HepG2 (cell line): ENCODE measurements at regions not wholly inside any gene's neighbourhood (a gene's known extent, or its start where the extent isn't known, plus 50 kb on each side); places are given as distances from the start of the nearest gene placed in this dataset.

Experiments used
- ATAC-seq: fragments of 200-7000 bp; cut with Tn5 transposase; 3 replicates; pipeline ENCODE4 v1.9.1; 2020; ENCODE audit warnings: mild to moderate bottlenecking, moderate library complexity
- BruUV-seq: library from RNA; stranded (reverse); fragments of 400-500 nt; replicated peaks from 2 replicates; lab custom pipeline; 2021; lab: Mats Ljungman, UMichigan
- CTCF ChIA-PET: fragments of 300-600 bp; formaldehyde crosslinking; extraction: SDS; loops from one replicate; lab custom pipeline; 2021; ENCODE audit warnings: low total read pairs, inconsistent platforms, low intra/inter-chr PET ratio; lab: Yijun Ruan, JAX
- POLR2A ChIA-PET: fragments of 350-600 bp; sonication (Branson Sonifier 250); formaldehyde crosslinking; loops from one replicate; lab custom pipeline; 2020; ENCODE audit warnings: antibody characterized with exemption, inconsistent platforms; lab: Yijun Ruan, JAX
- DNase-seq: peaks from one replicate; pipeline ENCODE4 v3.0.0-alpha.2; 2015; ENCODE audit warnings: low spot score
- FAIRE-seq: peaks from 3 replicates; lab custom pipeline; 2011; peaks lifted over from hg19 to GRCh38; lab: Jason Lieb, UNC
- H2AFZ ChIP-seq: one replicate; pipeline ENCODE4 v1.6.1; 2011; ENCODE audit warnings: low read length, inconsistent platforms
- H3K27ac ChIP-seq: fragments of 300-600 bp; 3 replicates; pipeline ENCODE4 v1.8.0; 2011; ENCODE audit warnings: mixed run types, mild to moderate bottlenecking, mixed read lengths, low read length, inconsistent platforms; ENCODE audit not compliant: insufficient read depth; ENCODE audit errors: extremely low read length
- H3K27me3 ChIP-seq, 2 experiments: fragments of 200-600 bp in 1 of 2; 2 replicates in 1 of 2; 3 replicates in 1 of 2; pipeline versions ENCODE4 v1.6.0 to v1.8.0; 2011; ENCODE audit warnings: low read length in 2 of 2, mild to moderate bottlenecking in 2 of 2, moderate library complexity in 2 of 2, inconsistent platforms in 1 of 2; ENCODE audit not compliant: insufficient read depth in 2 of 2, control insufficient read depth in 1 of 2
- H3K36me3 ChIP-seq, 2 experiments: fragments of 200-600 bp in 1 of 2; replicated peaks in 1 of 2; 2 replicates in 1 of 2; 3 replicates in 1 of 2; pipeline versions ENCODE4 v1.5.1 to v1.8.0; 2011; ENCODE audit warnings: low read length in 2 of 2, inconsistent platforms in 1 of 2; ENCODE audit not compliant: insufficient read depth in 2 of 2, control insufficient read depth in 1 of 2
- H3K4me1 ChIP-seq: 2 replicates; pipeline ENCODE4 v1.5.1; 2012; ENCODE audit warnings: low read length, inconsistent platforms; ENCODE audit not compliant: insufficient read depth
- H3K4me2 ChIP-seq: 2 replicates; pipeline ENCODE4 v1.6.0; 2011; ENCODE audit warnings: low read depth, low read length, inconsistent platforms
- H3K4me3 ChIP-seq, 3 experiments: fragments of 200-600 bp in 1 of 3; sonication (generic), shearing (Covaris generic) in 1 of 3; replicated peaks in 1 of 3; 2 replicates each; pipeline ENCODE4 v1.5.1; 2011 to 2016; ENCODE audit warnings: low read length in 3 of 3, inconsistent platforms in 2 of 3, low read depth in 2 of 3, mild to moderate bottlenecking in 2 of 3, control low read depth in 1 of 3, mixed read lengths in 1 of 3; ENCODE audit not compliant: insufficient read depth in 1 of 3
- H3K79me2 ChIP-seq: one replicate; pipeline ENCODE4 v1.6.1; 2011; ENCODE audit warnings: low read length, inconsistent platforms; ENCODE audit not compliant: insufficient read depth
- H3K9ac ChIP-seq: 2 replicates; pipeline ENCODE4 v1.6.0; 2011; ENCODE audit warnings: mild to moderate bottlenecking, low read depth, low read length, inconsistent platforms; ENCODE audit not compliant: insufficient read depth
- H3K9me3 ChIP-seq: 2 replicates; pipeline ENCODE4 v1.5.1; 2012; ENCODE audit warnings: mild to moderate bottlenecking, low read length
- H4K20me1 ChIP-seq: 2 replicates; pipeline ENCODE4 v1.6.0; 2011; ENCODE audit warnings: inconsistent platforms, mild to moderate bottlenecking, low read length, moderate library complexity; ENCODE audit not compliant: insufficient read depth
- DNMT3B ChIP-seq: conservative IDR thresholded peaks from 2 replicates; pipeline ENCODE4 v1.6.1; 2016; ENCODE audit warnings: missing biosample characterization, control low read depth
- EED ChIP-seq: sonication (generic); formaldehyde crosslinking; IDR thresholded peaks from 2 replicates; pipeline ENCODE4 v1.5.0; 2020; ENCODE audit warnings: mild to moderate bottlenecking, missing genetic modification reagents
- FOXA3 ChIP-seq: IDR thresholded peaks from 2 replicates; pipeline ENCODE4 v1.6.1; 2016; ENCODE audit warnings: missing genetic modification reagents, missing compliant biosample characterization
- NAIF1 ChIP-seq: sonication (generic); formaldehyde crosslinking; IDR thresholded peaks from 2 replicates; pipeline ENCODE4 v1.5.0; 2020; ENCODE audit warnings: mild to moderate bottlenecking, missing genetic modification reagents, borderline replicate concordance
- NPAS2 ChIP-seq: sonication (generic); formaldehyde crosslinking; IDR thresholded peaks from 2 replicates; pipeline ENCODE4 v1.8.0; 2022; ENCODE audit warnings: mild to moderate bottlenecking, missing genetic modification reagents, borderline replicate concordance
- SNAI1 ChIP-seq: sonication (generic); formaldehyde crosslinking; IDR thresholded peaks from 2 replicates; pipeline ENCODE4 v1.5.0; 2020; ENCODE audit warnings: mild to moderate bottlenecking, missing genetic modification reagents, borderline replicate concordance
- SSRP1 ChIP-seq: IDR thresholded peaks from 2 replicates; pipeline ENCODE4 v1.6.1; 2016; ENCODE audit warnings: control low read depth
- THAP11 ChIP-seq: IDR thresholded peaks from 2 replicates; pipeline ENCODE4 v1.6.1; 2016; ENCODE audit warnings: missing biosample characterization, missing genetic modification reagents
- ZFX ChIP-seq: sonication (generic); formaldehyde crosslinking; IDR thresholded peaks from 2 replicates; pipeline ENCODE4 v1.4.0; 2020; ENCODE audit warnings: mild to moderate bottlenecking, low read depth, missing genetic modification reagents, moderate library complexity
- ZNF549 ChIP-seq: sonication (generic); formaldehyde crosslinking; IDR thresholded peaks from 2 replicates; pipeline ENCODE4 v1.5.0; 2020; ENCODE audit warnings: missing genetic modification reagents
- ZNF850 ChIP-seq: sonication (generic); formaldehyde crosslinking; conservative IDR thresholded peaks from 2 replicates; pipeline ENCODE4 v1.9.0; 2021; ENCODE audit warnings: mild to moderate bottlenecking, missing genetic modification reagents
- WGBS: methylation state at CpG from one replicate; pipeline ENCODE4 v1.1.6; 2017; ENCODE audit warnings: low lambda C conversion rate; 5-methylcytosine and 5-hydroxymethylcytosine counted together
- in situ Hi-C: cut with HindIII; loops from 2 replicates; pipeline ENCODE4 v1.10.0; 2017; ENCODE audit warnings: low pct_unique_long_range_greater_than_20kb; ENCODE audit not compliant: extremely low pct_ligation_motif_present
- intact Hi-C: fragments of 100-400 bp; cut with micrococcal nuclease; formaldehyde crosslinking; loops from one replicate; pipeline ENCODE4 v1.10.0; 2022; ENCODE audit not compliant: unreplicated experiment
- TF ChIP-seq, protein P1 (sequence below): sonication (generic); formaldehyde crosslinking; IDR thresholded peaks from 2 replicates; pipeline ENCODE4 v1.4.0; 2020; ENCODE audit warnings: mild to moderate bottlenecking, missing genetic modification reagents
- TF ChIP-seq, protein P2 (sequence below): sonication (generic); formaldehyde crosslinking; IDR thresholded peaks from 2 replicates; pipeline ENCODE4 v1.4.0; 2020; ENCODE audit warnings: missing genetic modification reagents; ENCODE audit errors: not compliant biosample characterization

DNA sequence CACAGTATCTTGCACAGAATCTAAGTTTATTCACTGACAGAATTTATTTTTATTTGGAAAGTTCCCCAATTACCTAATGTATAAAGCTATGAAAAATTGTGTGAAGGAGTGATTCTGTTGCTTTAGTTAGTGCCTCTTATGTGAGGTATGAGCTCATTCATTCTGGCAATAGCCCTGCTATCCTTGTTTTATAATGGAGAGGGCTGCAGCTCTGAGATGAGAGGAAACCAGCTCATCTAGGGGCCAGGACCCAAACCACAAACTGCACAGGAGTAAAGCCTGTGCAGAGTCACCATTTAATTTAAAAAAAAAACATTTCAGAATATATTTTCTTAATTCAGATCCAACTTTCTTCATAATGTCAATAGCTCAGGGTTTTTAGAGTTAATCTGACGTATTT is 383.0 kb downstream of the TMEM182 start:
- intact Hi-C loops: no loop called here
- WGBS: 21% methylated on average over 1 of the region's 1 CpG
- Histone ChIP-seq H3K27me3 (no peaks in the 10 kb centered on the region), H3K4me2 (no peak overlapping the region), H3K4me1 (no peaks in the 10 kb centered on the region), H3K9me3 (no peaks in the 10 kb centered on the region; the same call in 1 of the 2 replicates), H4K20me1 (no peaks in the 10 kb centered on the region), H2AFZ (no peak overlapping the region), H3K36me3 (no peaks in the 10 kb centered on the region), H3K4me3 (no peak overlapping the region), H3K9ac (no peak overlapping the region), H3K27ac (no peak overlapping the region), H3K79me2 (no peaks in the 10 kb centered on the region)
- ATAC-seq (no peak), FAIRE-seq (no peak), DNase-seq (no peak)
- TF ChIP-seq NPAS2 (CRISPR knock-in tag) (no peak), SNAI1 (CRISPR knock-in tag) (no peak), ZFX (CRISPR knock-in tag) (no peak), ZNF549 (CRISPR knock-in tag) (no peak), EED (no peak), ZNF850 (CRISPR knock-in tag) (no peak), DNMT3B (CRISPR knock-in tag) (no peak), NAIF1 (CRISPR knock-in tag) (no peak), THAP11 (CRISPR knock-in tag) (no peak), SSRP1 (CRISPR knock-in tag) (no peak), FOXA3 (CRISPR knock-in tag) (no peak)
- TF ChIP-seq, protein P1, sequence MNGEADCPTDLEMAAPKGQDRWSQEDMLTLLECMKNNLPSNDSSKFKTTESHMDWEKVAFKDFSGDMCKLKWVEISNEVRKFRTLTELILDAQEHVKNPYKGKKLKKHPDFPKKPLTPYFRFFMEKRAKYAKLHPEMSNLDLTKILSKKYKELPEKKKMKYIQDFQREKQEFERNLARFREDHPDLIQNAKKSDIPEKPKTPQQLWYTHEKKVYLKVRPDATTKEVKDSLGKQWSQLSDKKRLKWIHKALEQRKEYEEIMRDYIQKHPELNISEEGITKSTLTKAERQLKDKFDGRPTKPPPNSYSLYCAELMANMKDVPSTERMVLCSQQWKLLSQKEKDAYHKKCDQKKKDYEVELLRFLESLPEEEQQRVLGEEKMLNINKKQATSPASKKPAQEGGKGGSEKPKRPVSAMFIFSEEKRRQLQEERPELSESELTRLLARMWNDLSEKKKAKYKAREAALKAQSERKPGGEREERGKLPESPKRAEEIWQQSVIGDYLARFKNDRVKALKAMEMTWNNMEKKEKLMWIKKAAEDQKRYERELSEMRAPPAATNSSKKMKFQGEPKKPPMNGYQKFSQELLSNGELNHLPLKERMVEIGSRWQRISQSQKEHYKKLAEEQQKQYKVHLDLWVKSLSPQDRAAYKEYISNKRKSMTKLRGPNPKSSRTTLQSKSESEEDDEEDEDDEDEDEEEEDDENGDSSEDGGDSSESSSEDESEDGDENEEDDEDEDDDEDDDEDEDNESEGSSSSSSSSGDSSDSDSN: no peak
- TF ChIP-seq, protein P2, sequence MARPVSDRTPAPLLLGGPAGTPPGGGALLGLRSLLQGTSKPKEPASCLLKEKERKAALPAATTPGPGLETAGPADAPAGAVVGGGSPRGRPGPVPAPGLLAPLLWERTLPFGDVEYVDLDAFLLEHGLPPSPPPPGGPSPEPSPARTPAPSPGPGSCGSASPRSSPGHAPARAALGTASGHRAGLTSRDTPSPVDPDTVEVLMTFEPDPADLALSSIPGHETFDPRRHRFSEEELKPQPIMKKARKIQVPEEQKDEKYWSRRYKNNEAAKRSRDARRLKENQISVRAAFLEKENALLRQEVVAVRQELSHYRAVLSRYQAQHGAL (CRISPR knock-in tag): no peak
- BruUV-seq: no TSS peak
- ChIA-PET CTCF (no interaction called here), POLR2A (no interaction called here)
- in situ Hi-C loops: no loop called here
